Activated T-cell treated with anti-CD3 and anti-CD28 coated beads, Interleukin-2, amount 50 U/mL, for 72 hours (primary cell): ENCODE measurements at regions not wholly inside any gene's neighbourhood (a gene's known extent, or its start where the extent isn't known, plus 50 kb on each side); places are given as distances from the start of the nearest gene placed in this dataset.

Experiments
- ATAC-seq, 2 donors: fragments of 150-1000 bp; cut with Tn5 transposase; replicated peaks in 1 of 2; 2 replicates each; pipeline ENCODE4 v1.10.0; 2021; ENCODE audit warnings: moderate library complexity in 2 of 2, mild to moderate bottlenecking in 1 of 2
- DNase-seq, 2 donors: peaks; one replicate each; pipeline ENCODE4 v3.0.0; 2021 to 2022; ENCODE audit warnings: mixed read lengths in 1 of 2
- H3K27ac Mint-ChIP-seq: one replicate; pipeline ENCODE4 v1.8.0; 2022; ENCODE audit warnings: mild to moderate bottlenecking, moderate library complexity, mixed read lengths
- H3K27me3 Mint-ChIP-seq: one replicate; pipeline ENCODE4 v1.8.0; 2022; ENCODE audit warnings: low read depth, mixed read lengths
- H3K36me3 Mint-ChIP-seq, 2 donors: one replicate each; pipeline ENCODE4 v1.8.0; 2022; ENCODE audit warnings: mixed read lengths in 2 of 2, mild to moderate bottlenecking in 1 of 2; ENCODE audit not compliant: insufficient read depth in 2 of 2
- H3K4me1 Mint-ChIP-seq: one replicate; pipeline ENCODE4 v1.8.0; 2022; ENCODE audit warnings: low read depth, mixed read lengths
- H3K4me3 Mint-ChIP-seq, 2 donors: one replicate each; pipeline ENCODE4 v1.8.0; 2022; ENCODE audit warnings: mild to moderate bottlenecking in 2 of 2, mixed read lengths in 2 of 2, moderate library complexity in 2 of 2
- H3K9me3 Mint-ChIP-seq, 2 donors: one replicate each; pipeline ENCODE4 v1.8.0; 2022; ENCODE audit warnings: mixed read lengths in 2 of 2

DNA sequence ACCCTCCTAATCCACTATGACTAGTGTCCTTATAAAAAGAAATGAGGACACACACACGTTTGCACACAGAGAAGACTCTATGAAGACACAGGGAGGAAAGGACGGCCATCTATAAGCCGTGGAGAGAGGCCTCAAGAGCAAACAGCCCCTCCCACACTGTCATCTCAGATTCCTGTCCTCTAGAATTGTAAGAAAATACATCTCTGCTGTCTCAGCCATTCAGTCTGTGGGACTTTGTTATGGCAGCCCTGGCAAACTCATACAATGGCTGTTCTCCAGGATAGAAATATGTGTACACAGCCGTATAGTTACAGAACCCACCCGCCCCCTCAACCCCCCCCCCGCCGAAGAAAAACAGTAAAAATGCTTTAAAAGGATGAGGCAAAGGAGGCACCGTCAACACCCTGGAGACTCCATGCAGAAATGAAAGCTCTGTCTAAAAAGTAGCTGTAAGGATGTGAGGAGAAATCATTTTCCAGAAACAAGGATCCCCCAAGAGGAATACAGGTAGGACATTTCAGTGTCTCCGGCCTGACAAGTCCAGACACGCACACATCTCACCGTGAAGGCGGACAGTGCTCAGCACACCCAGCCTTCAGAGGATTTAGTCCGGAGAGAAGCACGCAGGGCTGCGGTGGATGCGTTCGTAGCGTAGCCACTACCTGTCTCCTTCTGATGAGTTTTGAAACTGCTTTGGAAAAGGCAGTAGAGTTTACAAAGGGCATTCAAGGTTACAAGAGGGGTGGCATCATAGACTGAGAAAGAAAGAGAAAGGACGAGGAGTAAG is 110.8 kb upstream of the ERCC6L2 start:
- no peak overlapping the region for H3K27ac Mint-ChIP-seq
- peaks cover 6% of the 10 kb centered on the region for H3K27me3 Mint-ChIP-seq
- ATAC-seq (no peak), DNase-seq (no peak)
- peaks cover 5% of the 10 kb centered on the region for H3K4me1 Mint-ChIP-seq
- no peaks in the 10 kb centered on the region for H3K36me3 Mint-ChIP-seq
- H3K9me3 Mint-ChIP-seq = peaks cover 0 to 2% of the 10 kb centered on the region in 2 donors
- H3K4me3 Mint-ChIP-seq = no peak overlapping the region

GRCh38 chr9:95763983-95764382 is 111.5 kb upstream of the ERCC6L2 start:
- peaks cover 5% of the 10 kb centered on the region for H3K4me1 Mint-ChIP-seq
- H3K36me3 Mint-ChIP-seq = no peaks in the 10 kb centered on the region
- DNase-seq (no peak), ATAC-seq (no peak)
- no peak overlapping the region for H3K4me3 Mint-ChIP-seq
- no peak overlapping the region for H3K27ac Mint-ChIP-seq
- H3K9me3 Mint-ChIP-seq = peaks cover 0 to 2% of the 10 kb centered on the region in 2 donors
- peaks cover 10% of the 10 kb centered on the region for H3K27me3 Mint-ChIP-seq

GRCh38 chr9:95763006-95763405 is 112.5 kb upstream of the ERCC6L2 start:
- no peaks in the 10 kb centered on the region for H3K36me3 Mint-ChIP-seq
- H3K27me3 Mint-ChIP-seq = peaks cover 10% of the 10 kb centered on the region
- no peak overlapping the region for H3K4me3 Mint-ChIP-seq
- ATAC-seq (no peak), DNase-seq (no peak)
- H3K9me3 Mint-ChIP-seq = peaks cover 0 to 2% of the 10 kb centered on the region in 2 donors
- peaks cover 5% of the 10 kb centered on the region for H3K4me1 Mint-ChIP-seq
- H3K27ac Mint-ChIP-seq = no peak overlapping the region

GRCh38 chr9:95762322-95762721 is 113.2 kb upstream of the ERCC6L2 start:
- ATAC-seq = peak in 1 of 2 donors; percentile 72
- H3K9me3 Mint-ChIP-seq = peaks cover 0 to 2% of the 10 kb centered on the region in 2 donors
- no peak overlapping the region for H3K4me3 Mint-ChIP-seq
- peaks cover 10% of the 10 kb centered on the region for H3K27me3 Mint-ChIP-seq
- peaks cover 5% of the 10 kb centered on the region for H3K4me1 Mint-ChIP-seq
- no peak overlapping the region for H3K27ac Mint-ChIP-seq
- DNase-seq = peak; percentile 12 to 19
- no peaks in the 10 kb centered on the region for H3K36me3 Mint-ChIP-seq

GRCh38 chr9:95760791-95761190 is 114.7 kb upstream of the ERCC6L2 start:
- Mint-ChIP-seq H3K4me1 (peaks cover 5% of the 10 kb centered on the region), H3K4me3 (no peak overlapping the region), H3K27ac (no peak overlapping the region), H3K9me3 (peaks cover 0 to 2% of the 10 kb centered on the region in 2 donors), H3K36me3 (no peaks in the 10 kb centered on the region), H3K27me3 (peaks cover 11% of the 10 kb centered on the region)
- no peak for ATAC-seq
- DNase-seq = no peak

DNA sequence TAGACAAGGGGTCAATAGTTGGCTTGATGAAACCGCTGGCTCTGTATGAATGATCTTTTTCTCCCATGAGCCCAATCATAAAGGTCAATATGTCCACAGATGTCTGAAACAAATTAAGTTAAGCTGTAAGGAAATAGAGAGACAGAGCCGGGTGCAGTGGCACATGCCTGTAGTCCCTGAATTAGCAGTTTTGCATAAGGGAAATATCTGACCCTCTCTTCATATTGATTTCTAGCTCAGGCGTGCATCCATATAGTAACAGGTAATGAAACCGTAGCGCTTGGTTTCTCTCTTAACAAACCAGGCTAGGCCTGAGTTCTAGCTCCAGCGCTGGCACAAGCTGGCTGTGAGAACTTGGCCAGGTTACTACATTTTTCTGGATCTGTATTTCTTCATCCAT is 118.1 kb upstream of the ERCC6L2 start:
- Mint-ChIP-seq H3K36me3 (no peaks in the 10 kb centered on the region), H3K9me3 (peaks cover 0 to under 1% of the 10 kb centered on the region in 2 donors), H3K4me3 (no peak overlapping the region), H3K27me3 (peaks cover 33% of the 10 kb centered on the region), H3K27ac (no peak overlapping the region), H3K4me1 (peaks cover 2% of the 10 kb centered on the region)
- DNase-seq (no peak), ATAC-seq (no peak)

DNA sequence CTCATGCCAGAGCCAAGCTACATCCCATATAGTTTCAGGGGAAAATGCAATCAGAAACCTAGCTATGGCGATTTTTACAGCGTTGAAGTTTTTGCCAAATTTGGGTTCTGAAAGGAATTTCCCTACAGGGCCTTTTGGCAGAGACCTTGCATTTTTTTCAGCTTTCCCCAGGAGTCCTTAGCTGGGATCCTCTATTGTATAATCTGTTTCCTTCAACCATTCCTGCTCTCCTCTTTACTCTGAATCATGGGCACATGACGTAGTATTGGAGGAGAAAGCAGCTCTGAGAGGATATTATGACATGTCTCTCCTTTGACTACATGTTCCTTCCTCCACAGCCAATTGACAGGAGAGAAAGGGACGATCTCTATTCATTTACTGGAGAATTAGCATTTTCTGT is 118.5 kb upstream of the ERCC6L2 start:
- no peaks in the 10 kb centered on the region for H3K4me1 Mint-ChIP-seq
- no peak for DNase-seq
- H3K4me3 Mint-ChIP-seq = no peak overlapping the region
- H3K36me3 Mint-ChIP-seq = no peaks in the 10 kb centered on the region
- H3K27ac Mint-ChIP-seq = no peak overlapping the region
- no peak for ATAC-seq
- peaks cover 33% of the 10 kb centered on the region for H3K27me3 Mint-ChIP-seq
- H3K9me3 Mint-ChIP-seq = no peaks in the 10 kb centered on the region

- ATAC-seq = no peak
- no peak for DNase-seq
- no peaks in the 10 kb centered on the region for H3K36me3 Mint-ChIP-seq
- peaks cover 2% of the 10 kb centered on the region for H3K4me1 Mint-ChIP-seq
- peaks cover 35% of the 10 kb centered on the region for H3K27me3 Mint-ChIP-seq
- H3K27ac Mint-ChIP-seq = no peak overlapping the region
- H3K4me3 Mint-ChIP-seq = no peak overlapping the region
- no peaks in the 10 kb centered on the region for H3K9me3 Mint-ChIP-seq
These were observed 119.4 kb upstream of the ERCC6L2 start for GRCh38 chr9:95756101-95756500.

DNA sequence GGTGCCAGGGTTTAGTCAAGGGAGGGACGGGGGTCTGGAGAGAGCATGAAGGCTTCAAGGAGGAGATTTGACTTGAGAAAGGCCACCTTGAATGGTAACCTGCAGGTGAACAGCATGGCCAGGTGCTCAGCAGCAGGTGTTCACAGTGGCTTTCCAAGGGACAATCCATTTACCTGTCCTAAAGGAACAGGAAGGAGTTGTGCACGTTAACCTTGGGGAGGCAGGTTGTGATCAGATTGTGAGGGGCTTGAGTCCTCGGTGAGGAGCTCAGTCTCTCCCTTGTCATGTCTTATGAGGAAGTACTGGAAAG is 120.1 kb upstream of the ERCC6L2 start:
- no peak for DNase-seq
- no peaks in the 10 kb centered on the region for H3K36me3 Mint-ChIP-seq
- H3K9me3 Mint-ChIP-seq = no peaks in the 10 kb centered on the region
- H3K27ac Mint-ChIP-seq = no peak overlapping the region
- ATAC-seq = no peak
- H3K4me3 Mint-ChIP-seq = no peak overlapping the region
- H3K27me3 Mint-ChIP-seq = peaks cover 39% of the 10 kb centered on the region
- peaks cover 9% of the 10 kb centered on the region for H3K4me1 Mint-ChIP-seq

DNA sequence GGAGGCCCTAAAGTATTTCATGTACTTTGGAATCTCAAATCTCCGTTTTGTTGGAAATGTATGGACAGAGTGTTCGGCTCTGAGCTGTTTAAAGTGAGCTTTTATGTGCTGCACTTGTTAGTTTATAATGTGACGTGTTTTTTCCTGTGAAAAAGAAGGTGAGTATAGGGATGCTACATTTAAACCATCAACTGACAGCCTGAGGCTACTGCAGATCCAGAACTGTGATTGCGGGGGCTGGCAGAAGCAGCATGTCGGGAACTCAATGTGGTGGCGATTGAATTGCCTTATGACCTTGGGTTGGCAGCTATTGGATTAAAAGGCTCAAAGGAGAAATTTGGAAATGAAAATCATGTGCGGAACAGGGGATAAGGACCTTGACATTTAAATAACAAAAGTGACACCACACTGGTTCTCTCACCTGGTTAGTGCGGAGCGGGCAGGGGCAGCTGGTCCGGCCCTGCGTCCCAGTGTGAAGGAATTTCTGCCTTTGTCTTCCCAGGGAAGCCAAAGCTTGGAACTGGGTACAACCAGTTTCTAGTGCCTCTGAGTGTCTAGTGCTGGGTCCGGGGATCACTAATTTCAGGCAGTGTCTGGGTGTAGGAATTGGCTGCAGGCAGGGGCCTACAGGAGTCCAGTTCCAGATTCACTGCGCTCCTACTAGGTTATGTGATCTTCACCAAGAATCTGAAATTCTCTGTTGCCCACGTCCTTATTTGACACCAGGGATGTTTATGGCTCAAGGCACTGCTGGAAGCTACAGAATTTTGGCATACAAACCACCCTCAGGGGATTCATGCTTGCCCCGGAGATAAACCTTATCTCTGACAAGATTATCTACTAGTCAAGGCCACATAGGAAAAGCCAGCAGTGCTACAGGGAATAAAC is 120.7 kb upstream of the ERCC6L2 start:
- Mint-ChIP-seq H3K27me3 (peaks cover 34% of the 10 kb centered on the region), H3K9me3 (no peaks in the 10 kb centered on the region), H3K36me3 (no peaks in the 10 kb centered on the region), H3K4me1 (peaks cover 13% of the 10 kb centered on the region), H3K27ac (no peak overlapping the region), H3K4me3 (no peak overlapping the region)
- no peak for ATAC-seq
- no peak for DNase-seq

DNA sequence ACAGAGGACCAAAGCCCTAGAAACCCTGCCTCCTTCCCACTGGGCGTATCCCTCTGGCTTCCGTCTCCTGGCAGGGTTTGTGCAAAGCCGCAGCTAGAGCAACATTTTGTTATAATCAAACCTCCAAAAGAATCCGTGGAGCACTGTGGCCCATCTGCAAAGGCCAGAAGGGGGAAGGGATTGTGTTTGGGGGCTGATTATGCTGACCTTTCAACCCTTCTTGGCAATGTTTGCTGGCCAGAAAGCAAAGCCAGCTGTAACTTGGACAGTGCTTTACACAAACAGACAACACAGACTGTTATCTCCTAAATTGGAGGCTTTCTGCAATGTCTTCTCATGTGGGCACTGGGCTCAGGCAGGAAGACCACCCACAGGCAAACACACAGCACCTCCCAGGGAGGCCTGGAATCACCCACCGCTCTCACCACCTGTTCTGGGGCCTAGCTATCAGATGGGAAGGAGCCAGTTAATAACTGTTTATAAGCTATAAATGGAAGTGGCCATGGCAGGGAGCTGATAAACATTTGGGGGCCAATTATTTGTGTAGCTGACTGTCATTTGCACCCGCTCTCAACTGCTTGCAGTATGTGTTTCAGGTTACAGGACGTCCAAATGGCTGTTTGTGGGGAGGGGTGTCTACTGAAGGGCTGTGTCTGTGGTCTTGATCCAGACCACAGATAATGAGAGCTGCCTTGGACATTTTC is 121.6 kb upstream of the ERCC6L2 start:
- no peaks in the 10 kb centered on the region for H3K36me3 Mint-ChIP-seq
- H3K9me3 Mint-ChIP-seq = no peaks in the 10 kb centered on the region
- H3K4me1 Mint-ChIP-seq = peaks cover 21% of the 10 kb centered on the region
- DNase-seq (no peak), ATAC-seq (no peak)
- H3K4me3 Mint-ChIP-seq = no peak overlapping the region
- H3K27ac Mint-ChIP-seq = no peak overlapping the region
- H3K27me3 Mint-ChIP-seq = peaks cover 38% of the 10 kb centered on the region

- Mint-ChIP-seq H3K27ac (no peak overlapping the region), H3K27me3 (peaks cover 55% of the 10 kb centered on the region), H3K4me3 (peak overlapping the region in 1 of 2 donors; percentile 44), H3K36me3 (no peaks in the 10 kb centered on the region), H3K4me1 (peaks cover 23% of the 10 kb centered on the region), H3K9me3 (no peaks in the 10 kb centered on the region)
- ATAC-seq (no peak), DNase-seq (no peak)
These were observed 123.3 kb upstream of the ERCC6L2 start for GRCh38 chr9:95752129-95752731.

DNA sequence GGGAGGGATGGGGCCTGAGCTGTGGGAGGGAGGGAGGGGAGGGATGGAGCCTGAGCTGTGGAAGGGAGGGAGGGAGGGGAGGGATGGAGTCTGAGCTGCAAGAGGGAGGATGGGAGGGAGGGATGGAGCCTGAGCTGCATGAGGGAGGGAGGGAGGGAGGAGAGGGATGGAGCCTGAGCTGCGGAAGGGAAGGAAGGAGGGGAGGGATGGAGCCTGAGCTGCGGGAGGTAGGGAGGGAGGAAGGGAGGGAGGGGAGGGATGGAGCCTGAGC is 124.0 kb upstream of the ERCC6L2 start:
- H3K27ac Mint-ChIP-seq = no peak overlapping the region
- DNase-seq (no peak), ATAC-seq (no peak)
- peaks cover 58% of the 10 kb centered on the region for H3K27me3 Mint-ChIP-seq
- no peaks in the 10 kb centered on the region for H3K36me3 Mint-ChIP-seq
- H3K4me1 Mint-ChIP-seq = peaks cover 23% of the 10 kb centered on the region
- no peak overlapping the region for H3K4me3 Mint-ChIP-seq
- no peaks in the 10 kb centered on the region for H3K9me3 Mint-ChIP-seq
